SJCRH30 (cell line): ENCODE measurements at regions not wholly inside any gene's neighbourhood (a gene's known extent, or its start where the extent isn't known, plus 50 kb on each side); places are given as distances from the start of the nearest gene placed in this dataset.

Experiments used
- DNase-seq, 2 experiments: peaks; one replicate each; pipeline ENCODE4 v3.0.0-alpha.2; 2015 to 2020
- H3K27ac ChIP-seq: fragments of 250-450 bp; sonication (Bioruptor Pico); 2 replicates; pipeline ENCODE4 v1.5.1; 2020; ENCODE audit warnings: mild to moderate bottlenecking, moderate library complexity
- H3K27me3 ChIP-seq: fragments of 250-450 bp; sonication (Bioruptor Pico); 2 replicates; pipeline ENCODE4 v1.5.1; 2020; ENCODE audit warnings: mild to moderate bottlenecking, moderate library complexity
- H3K36me3 ChIP-seq: fragments of 250-450 bp; sonication (Bioruptor Pico); 2 replicates; pipeline ENCODE4 v1.5.1; 2020; ENCODE audit warnings: mild to moderate bottlenecking, moderate library complexity
- H3K4me1 ChIP-seq: fragments of 250-450 bp; sonication (Bioruptor Pico); 2 replicates; pipeline ENCODE4 v1.5.1; 2020; ENCODE audit warnings: mild to moderate bottlenecking, moderate library complexity
- H3K4me3 ChIP-seq: fragments of 250-450 bp; sonication (Bioruptor Pico); 2 replicates; pipeline ENCODE4 v1.5.1; 2020; ENCODE audit warnings: mild to moderate bottlenecking, moderate library complexity
- H3K9me3 ChIP-seq: fragments of 250-450 bp; sonication (Bioruptor Pico); replicated peaks from 2 replicates; pipeline ENCODE4 v1.5.1; 2020; ENCODE audit warnings: mild to moderate bottlenecking, moderate library complexity

DNA sequence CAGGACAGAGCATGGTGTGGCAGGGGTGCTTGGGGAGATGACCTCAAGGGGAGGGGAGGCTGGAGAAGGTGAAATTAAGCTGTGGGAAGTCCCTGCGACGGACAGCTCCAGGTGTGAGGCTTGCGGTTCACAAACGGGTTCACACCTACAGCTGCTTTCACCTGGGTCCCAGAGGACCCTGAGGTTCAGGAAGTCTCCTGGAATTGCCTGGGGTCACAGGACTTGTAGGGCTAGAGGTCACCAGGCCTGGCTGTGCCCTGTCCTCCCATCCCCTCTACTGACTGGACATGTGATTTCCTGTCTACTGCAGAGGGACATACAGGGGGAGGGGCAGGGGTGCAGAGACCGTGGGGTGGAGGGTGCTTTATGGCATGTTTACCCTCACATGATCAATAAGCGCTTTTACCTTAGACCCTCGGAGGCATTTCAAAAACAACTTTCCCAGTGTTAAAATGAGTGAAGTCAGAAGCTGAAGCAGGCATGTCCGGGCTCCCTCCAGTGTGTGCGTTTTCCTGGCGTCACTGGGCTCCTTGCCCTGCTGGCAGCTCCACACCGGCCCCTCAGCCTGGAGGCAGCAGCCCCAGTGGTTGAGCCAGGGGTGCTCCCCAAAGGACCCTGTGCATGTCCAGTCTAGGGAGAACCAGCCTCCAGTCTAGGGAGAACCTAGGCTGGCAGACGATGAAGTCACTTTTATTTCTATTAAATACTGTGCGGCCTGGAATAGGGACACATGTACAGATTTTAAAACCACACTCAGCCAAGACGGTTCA lies 66.6 kb upstream of the IGFBP3 start:
- Histone ChIP-seq H3K27me3 (no peaks in the 10 kb centered on the region), H3K36me3 (no peaks in the 10 kb centered on the region), H3K27ac (no peak overlapping the region), H3K4me3 (no peak overlapping the region), H3K4me1 (no peaks in the 10 kb centered on the region), H3K9me3 (no peaks in the 10 kb centered on the region)
- no peak for DNase-seq

DNA sequence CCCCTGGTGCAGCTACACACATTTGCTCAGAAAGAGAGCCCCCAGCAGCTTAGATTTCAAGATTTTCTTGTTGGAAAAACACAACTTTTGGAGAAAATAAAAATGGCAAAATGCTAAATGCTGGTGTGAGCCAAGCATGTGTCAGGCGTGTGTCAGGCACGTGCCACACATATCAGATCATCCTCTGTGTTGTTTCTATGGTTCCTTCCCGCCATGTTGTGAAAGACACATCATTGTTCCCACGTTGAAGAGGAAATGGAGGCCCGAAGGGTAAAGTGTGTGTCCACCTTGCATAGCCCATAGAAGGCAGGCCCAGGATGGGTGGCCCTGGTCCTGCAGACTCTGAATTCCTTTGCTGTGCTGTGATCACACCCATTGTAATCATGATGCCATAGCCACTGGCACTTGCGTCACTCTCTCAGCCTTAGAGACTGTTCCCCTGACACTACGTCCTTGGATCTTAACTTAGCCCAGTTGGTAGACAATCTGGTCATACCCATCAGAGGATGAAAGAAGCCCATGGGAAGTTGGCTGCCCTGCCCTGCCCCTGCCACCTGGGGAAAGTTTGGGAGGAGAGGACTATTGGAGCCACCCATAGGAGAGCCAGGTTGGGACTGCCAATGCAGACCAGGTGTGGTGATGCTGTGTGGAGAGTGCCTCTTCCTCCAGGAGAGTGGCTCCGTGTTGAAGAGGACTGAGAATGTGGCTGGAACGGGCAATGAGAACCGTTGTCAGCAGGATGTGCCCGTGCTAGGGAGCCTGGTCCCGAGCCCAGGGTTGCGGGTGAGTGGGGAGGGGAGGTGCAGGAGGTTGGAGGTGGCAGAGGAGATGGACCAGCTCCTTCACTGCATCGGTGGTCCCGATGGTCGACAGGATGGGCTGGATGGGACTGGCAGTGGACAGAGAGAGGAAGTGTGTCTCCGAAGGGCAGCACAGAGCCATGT lies 65.6 kb upstream of the IGFBP3 start:
- Histone ChIP-seq H3K27me3 (no peaks in the 10 kb centered on the region), H3K9me3 (no peaks in the 10 kb centered on the region), H3K27ac (no peak overlapping the region), H3K4me1 (no peaks in the 10 kb centered on the region), H3K36me3 (no peaks in the 10 kb centered on the region), H3K4me3 (no peak overlapping the region)
- no peak for DNase-seq

DNA sequence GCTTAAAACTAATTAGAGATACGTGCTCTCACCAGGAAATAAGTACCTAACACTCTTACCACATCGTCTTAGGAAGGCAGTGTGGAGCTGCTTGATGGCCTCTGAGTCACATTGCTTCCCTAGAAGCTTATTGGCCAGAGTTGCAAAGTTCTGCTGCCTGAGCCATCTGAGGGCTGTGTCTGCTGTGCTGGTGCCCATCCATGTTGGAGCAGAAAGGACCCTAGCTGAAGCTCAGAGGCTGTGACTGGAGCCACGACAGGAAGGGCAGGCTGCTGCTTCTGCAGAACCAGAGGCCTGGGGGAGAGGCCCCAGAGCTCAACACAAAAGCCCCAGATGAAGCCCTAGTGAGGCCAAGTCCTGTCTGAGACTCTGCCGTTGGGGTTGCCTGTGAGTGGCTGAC lies 64.8 kb upstream of the IGFBP3 start:
- Histone ChIP-seq H3K36me3 (no peaks in the 10 kb centered on the region), H3K4me3 (no peak overlapping the region), H3K27ac (no peak overlapping the region), H3K4me1 (no peaks in the 10 kb centered on the region), H3K9me3 (no peaks in the 10 kb centered on the region), H3K27me3 (no peaks in the 10 kb centered on the region)
- no peak for DNase-seq

DNA sequence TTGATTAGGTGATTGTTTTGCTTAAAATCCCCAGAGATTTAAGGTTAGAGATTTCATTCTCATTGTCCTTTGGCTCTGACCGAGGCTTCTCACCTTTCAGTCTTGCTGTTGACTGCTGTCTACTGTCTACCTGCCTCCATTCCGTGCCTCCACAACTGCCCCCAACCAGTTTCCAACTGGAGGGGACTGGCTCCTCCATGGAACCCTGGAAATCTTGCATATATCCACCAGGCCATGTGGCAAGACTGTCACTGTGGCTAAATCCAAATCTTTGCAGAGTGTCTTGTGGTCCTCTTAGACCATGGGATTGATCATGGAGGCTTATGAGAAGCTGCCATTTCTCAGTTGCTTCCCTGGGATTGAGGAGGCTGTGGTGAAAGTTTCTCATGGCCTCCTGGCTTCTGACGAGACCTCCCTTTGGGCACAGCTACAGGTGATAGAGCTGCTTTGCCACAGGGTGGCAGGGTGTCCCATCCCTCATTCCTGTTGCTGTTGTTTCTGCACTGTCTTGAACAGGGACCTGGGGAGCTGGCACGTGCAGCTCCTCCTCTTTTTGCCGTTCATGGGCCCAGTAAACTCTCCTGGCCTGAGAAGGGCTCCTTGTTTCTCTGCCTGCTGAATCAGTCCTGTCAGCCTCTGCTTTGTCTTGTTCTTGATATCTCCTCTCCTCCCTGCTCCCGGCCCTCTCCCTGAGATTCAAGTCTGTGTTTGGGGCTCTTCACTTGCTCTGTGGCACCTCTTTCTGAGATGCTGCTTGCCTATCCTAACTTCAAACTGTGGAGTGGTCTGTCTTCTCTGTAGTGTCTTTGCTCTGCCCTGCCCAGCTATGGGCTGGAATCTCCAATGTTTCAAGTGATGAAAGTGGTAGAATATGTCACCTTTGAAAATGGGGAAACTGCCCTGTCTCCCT lies 63.6 kb upstream of the IGFBP3 start:
- Histone ChIP-seq H3K9me3 (no peaks in the 10 kb centered on the region), H3K27me3 (no peaks in the 10 kb centered on the region), H3K36me3 (no peaks in the 10 kb centered on the region), H3K4me3 (no peak overlapping the region), H3K4me1 (no peaks in the 10 kb centered on the region), H3K27ac (no peak overlapping the region)
- no peak for DNase-seq

DNA sequence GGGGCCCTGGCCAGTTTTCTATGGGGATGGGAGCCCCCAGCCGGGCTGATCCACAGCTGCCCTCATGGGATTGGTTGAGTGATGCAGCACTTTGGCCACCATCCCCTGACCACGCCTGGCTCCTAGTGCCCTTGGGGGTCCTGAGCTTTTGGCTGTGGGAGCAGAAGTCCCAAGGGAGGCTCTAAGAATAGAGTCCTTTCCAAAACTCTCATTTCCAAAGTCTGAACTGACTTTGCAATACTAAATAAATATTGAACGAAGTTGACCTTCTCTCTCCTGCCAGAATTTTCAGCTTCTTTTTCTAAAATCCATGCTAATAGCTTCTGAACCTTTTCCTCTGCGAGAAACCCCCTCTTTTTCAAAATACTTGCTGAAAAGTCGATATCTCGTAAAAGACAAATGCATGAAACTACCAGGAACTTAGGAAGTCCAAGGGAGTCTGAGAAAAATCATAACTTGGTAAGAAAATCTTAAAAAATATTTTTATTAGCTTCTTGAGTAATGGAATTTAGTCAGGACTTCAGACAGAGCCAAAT lies 62.7 kb upstream of the IGFBP3 start:
- H3K4me3 ChIP-seq: no peak overlapping the region

DNA sequence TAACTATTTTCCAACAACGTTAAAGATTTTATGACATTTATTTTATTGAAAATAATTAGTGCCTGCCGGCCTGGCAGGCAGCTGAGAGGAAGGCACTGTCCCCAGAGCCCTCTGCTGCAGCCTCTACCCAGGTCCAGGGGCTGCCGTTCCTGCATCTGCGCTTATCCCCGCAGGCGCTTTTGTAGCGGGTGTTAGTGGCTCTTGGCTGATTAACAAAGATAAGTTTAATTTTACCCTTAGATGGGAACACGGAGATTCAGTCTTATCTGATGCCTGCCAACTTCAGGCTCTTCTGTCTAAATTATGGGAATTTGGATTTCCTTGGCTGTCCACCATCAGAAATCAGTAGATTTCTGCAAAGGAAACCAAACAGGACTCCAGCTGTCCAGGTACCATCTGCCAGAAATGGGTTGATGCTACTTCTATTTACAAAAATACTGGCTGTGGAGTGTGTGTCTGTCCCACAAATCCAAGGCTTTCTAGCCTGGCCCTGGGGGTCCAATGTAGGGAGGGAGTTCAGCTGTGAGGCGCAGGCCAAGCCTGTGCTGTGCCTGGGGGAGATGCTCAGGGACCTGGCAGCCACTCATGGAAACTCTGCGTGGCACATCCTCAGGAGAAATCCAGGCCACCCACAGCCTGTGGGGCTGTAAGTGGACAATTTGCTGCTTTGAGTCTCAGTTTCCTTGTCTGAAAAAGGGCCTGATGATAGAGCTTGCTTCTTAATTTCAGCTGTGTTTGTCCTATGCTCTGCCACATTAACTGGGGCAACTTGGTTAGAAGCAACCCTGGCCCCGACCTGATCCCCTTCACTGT lies 62.0 kb upstream of the IGFBP3 start:
- Histone ChIP-seq H3K27ac (no peak overlapping the region), H3K36me3 (no peaks in the 10 kb centered on the region), H3K9me3 (no peaks in the 10 kb centered on the region), H3K4me3 (no peak overlapping the region), H3K4me1 (peaks cover 6% of the 10 kb centered on the region), H3K27me3 (no peaks in the 10 kb centered on the region)
- DNase-seq: no peak

More for the DNA sequence above, 62.7 kb upstream of the IGFBP3 start:
- no peaks in the 10 kb centered on the region for H3K9me3 ChIP-seq
- no peaks in the 10 kb centered on the region; the same call in 1 of the 2 replicates for H3K4me1 ChIP-seq
- no peak overlapping the region for H3K27ac ChIP-seq
- H3K36me3 ChIP-seq: no peaks in the 10 kb centered on the region
- DNase-seq: no peak
- H3K27me3 ChIP-seq: no peaks in the 10 kb centered on the region

DNA sequence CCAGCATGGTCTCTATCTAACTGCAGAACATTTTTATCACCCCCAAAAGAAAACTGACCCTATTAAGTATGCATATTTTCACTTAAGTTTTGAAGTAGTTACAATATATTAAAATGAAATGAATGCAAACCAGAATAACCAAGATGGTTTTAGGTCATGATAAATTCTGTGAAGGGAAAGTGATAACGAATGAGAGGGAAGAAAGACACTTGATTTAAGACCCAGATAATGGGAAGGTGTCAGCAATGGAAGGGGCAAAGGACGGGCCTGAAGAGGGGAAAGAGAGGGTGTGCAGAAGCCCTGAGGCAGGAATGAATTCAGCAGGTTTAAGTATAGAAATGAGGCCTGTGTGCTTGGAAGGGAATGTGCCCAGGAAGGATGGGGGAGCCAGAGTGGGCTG lies 61.1 kb upstream of the IGFBP3 start:
- no peak for DNase-seq
- Histone ChIP-seq H3K4me1 (peaks cover 10% of the 10 kb centered on the region), H3K27ac (no peak overlapping the region), H3K9me3 (no peaks in the 10 kb centered on the region), H3K27me3 (no peaks in the 10 kb centered on the region), H3K36me3 (no peaks in the 10 kb centered on the region), H3K4me3 (no peak overlapping the region)

DNA sequence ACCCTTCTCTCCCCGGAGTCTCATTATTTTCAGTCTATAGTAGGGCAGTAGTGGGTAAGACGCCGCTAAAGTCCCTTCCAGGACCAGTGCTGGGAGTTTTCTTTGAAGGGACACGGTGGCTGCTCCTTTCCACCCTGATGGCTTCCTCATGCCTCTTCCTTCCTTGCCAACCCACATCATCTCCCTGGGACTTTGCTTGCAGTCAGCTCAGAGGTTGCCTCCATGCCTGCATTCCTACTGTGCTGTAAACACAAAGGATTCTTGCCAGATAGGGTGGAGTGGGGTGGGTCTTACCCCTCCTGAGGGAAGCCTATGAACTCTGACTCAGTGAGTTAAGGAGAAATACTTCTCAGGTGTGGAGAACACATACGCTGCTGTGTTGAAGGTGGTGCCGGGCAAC lies 59.9 kb upstream of the IGFBP3 start:
- no peak for DNase-seq

DNA sequence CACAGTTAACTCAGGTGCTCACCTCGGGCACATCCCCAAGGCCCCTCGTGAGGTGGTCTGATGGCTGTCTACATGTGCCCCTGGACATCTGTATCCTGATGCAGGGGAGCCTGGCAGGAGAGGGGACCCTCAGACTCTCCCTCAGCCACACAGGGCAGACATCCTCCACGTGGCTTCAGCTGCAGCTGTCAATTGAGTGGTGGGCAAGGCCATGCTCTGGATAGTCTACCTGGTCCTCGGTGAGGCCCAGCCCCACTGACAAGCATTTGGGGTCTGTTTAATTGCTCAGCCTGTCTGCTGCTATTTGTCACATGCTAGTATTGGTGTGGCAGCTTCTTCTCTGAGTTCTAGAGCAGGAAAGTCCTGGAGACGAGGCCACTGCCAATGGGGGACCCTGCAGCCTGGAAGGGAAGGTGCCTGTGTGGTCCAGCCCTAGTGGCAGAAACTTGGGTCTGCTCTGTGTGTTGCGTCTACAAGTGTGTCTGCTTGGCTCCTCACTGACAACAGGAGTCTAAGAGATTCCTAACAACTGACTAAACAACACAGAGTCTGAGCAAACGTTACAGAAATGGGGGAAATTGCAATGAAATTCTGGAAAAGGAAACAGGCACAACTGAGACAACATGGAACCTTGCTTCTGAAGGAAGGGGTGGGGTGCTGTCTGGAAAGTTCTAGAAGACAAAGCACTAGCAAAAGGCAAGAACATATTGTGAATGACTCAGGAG lies 59.3 kb upstream of the IGFBP3 start:
- no peak for DNase-seq
- H3K36me3 ChIP-seq: no peaks in the 10 kb centered on the region
- H3K27me3 ChIP-seq: no peaks in the 10 kb centered on the region
- no peak overlapping the region for H3K4me3 ChIP-seq
- H3K27ac ChIP-seq: no peak overlapping the region
- H3K4me1 ChIP-seq: peaks cover 10% of the 10 kb centered on the region
- H3K9me3 ChIP-seq: no peaks in the 10 kb centered on the region

More for the DNA sequence above, 59.9 kb upstream of the IGFBP3 start:
- no peak overlapping the region for H3K27ac ChIP-seq
- H3K36me3 ChIP-seq: no peaks in the 10 kb centered on the region
- H3K4me3 ChIP-seq: no peak overlapping the region
- H3K9me3 ChIP-seq: no peaks in the 10 kb centered on the region
- no peaks in the 10 kb centered on the region for H3K27me3 ChIP-seq
- peaks cover 10% of the 10 kb centered on the region for H3K4me1 ChIP-seq

DNA sequence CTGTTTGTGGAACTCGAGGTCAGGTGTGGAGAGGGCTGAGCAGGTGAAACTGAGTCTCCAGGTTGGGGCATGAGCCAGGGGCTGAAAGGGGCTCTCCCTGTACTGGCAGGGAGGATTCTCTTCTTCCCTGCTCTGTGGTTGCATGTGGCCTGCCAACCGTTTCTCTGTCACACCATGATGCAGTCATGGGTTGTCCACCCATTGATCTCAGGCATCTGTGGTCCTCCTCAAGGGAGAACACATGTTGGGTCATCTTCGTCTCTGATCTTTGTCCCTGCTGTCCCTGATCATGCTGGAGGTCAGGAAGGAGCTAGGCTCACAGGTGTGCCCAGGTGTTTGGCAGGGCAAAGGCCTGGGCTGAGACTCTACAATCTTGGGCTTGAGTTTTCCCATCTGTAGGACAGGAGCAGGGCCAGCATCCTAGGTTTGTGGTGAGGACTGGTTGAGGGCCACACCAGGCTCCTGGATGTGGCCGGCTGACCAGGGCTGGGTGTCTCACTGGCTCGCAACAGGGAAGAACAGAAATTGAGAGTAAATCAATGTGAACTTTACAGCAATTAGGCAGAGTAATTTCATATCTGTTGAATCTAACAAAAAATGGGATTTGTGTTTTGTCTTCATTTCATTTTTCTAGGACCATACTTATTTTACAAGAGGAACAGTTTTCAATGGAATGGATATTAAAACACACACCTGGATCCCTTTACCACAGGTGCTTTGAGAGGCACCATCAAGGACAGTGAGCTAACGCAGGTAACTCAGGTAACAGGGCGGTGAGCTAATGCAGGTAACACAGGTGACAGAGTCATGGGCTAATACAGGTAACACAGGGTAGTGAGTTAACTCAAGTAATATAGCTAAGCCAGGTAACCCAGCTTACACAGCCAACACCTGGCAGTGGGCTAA lies 58.5 kb upstream of the IGFBP3 start:
- no peaks in the 10 kb centered on the region for H3K27me3 ChIP-seq
- H3K36me3 ChIP-seq: no peaks in the 10 kb centered on the region
- no peaks in the 10 kb centered on the region for H3K9me3 ChIP-seq
- H3K4me1 ChIP-seq: peaks cover 14% of the 10 kb centered on the region
- H3K4me3 ChIP-seq: no peak overlapping the region
- DNase-seq: no peak
- no peak overlapping the region for H3K27ac ChIP-seq

DNA sequence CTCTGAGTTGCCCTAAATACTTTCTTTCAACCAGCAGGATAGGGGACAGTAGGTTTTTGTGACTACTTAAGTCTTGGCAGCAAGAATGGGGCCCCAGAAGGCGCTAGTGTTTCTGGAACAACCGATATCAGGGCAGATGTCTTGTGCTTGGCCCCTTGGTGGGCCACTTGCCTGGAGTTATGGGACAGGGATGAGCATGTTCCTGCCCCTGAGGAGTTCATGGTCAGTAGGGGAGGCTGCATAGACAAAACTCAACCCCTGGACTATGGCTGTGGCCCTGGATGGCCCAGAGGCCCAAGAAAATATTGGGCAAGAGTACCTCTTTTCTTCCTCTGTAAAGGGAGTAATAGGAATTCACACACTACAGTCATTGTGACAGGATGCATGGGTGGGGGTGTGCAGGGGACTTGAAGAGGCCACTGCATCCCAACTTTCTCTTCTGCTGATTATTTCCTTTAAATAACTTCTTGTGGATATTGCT lies 57.7 kb upstream of the IGFBP3 start:
- Histone ChIP-seq H3K4me3 (no peak overlapping the region), H3K36me3 (no peaks in the 10 kb centered on the region), H3K27me3 (no peaks in the 10 kb centered on the region), H3K9me3 (no peaks in the 10 kb centered on the region), H3K4me1 (peaks cover 20% of the 10 kb centered on the region), H3K27ac (no peak overlapping the region)
- DNase-seq: no peak

DNA sequence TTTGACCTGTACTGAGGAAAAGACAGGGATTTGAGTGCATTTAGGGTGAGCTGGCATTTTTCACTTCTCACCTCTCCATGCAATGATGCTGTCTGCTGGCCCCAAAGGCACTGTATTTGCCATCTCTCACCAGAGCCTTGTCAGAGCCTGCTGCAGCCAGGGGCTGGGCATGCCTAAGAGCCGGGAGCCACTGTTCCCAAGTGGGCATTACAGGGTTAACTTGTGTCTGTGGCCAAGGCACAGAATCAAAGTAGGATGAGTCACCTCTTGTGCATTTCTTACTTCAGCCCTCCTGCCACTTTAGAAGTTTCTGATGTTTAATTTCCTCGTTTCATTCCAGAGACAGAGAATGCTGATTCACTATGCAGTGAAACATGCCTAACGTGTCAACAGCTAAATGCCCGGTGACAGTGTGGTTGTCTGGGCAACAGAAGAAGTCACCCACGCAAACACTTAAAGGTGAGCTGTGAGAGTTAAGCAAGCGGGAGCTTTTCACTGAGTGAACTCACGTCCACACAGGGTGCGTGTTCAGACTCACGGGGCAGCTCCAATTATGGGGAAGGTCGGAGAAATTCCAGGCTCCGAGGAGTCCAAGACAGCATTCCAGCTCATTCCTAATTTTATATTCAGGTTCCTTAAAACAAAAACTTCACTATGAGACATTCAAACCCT lies 57.1 kb upstream of the IGFBP3 start:
- Histone ChIP-seq H3K27me3 (no peaks in the 10 kb centered on the region), H3K4me3 (no peak overlapping the region), H3K27ac (no peak overlapping the region), H3K4me1 (peaks cover 23% of the 10 kb centered on the region), H3K36me3 (no peaks in the 10 kb centered on the region), H3K9me3 (no peaks in the 10 kb centered on the region)
- peak in 1 of 2 experiments; percentile 33 for DNase-seq
